Heart left ventricle (tissue), 16 donors: ENCODE measurements at regions not wholly inside any gene's neighbourhood (a gene's known extent, or its start where the extent isn't known, plus 50 kb on each side); places are given as distances from the start of the nearest gene placed in this dataset.

Experiments
- ATAC-seq, 4 donors: fragments of 200-7000 bp; cut with Tn5 transposase; one replicate each; pipeline ENCODE4 v1.9.1; 2020 to 2022; ENCODE audit warnings: moderate library complexity in 4 of 4, mild to moderate bottlenecking in 3 of 4, moderate number of reproducible peaks in 1 of 4
- DNase-seq, 5 donors: peaks; one replicate each; pipeline ENCODE4 v3.0.0-alpha.2; 2020
- H3K27ac ChIP-seq, 12 donors: fragments of 200-600 bp; sonication (generic) in 4 of 12; one replicate each; pipeline versions ENCODE4 v1.5.0 to v1.8.0; 2016 to 2022; ENCODE audit warnings: mild to moderate bottlenecking in 2 of 12
- H3K27me3 ChIP-seq, 9 donors: fragments of 200-600 bp; sonication (generic) in 2 of 9; one replicate each; pipeline versions ENCODE4 v1.5.1 to v1.8.0; 2016 to 2022; ENCODE audit warnings: mild to moderate bottlenecking in 3 of 9
- H3K36me3 ChIP-seq, 9 donors: fragments of 200-600 bp; sonication (generic) in 2 of 9; one replicate each; pipeline versions ENCODE4 v1.5.0 to v1.8.0; 2018 to 2022; ENCODE audit warnings: mild to moderate bottlenecking in 2 of 9
- H3K4me1 ChIP-seq, 12 donors: fragments of 200-600 bp; sonication (generic) in 4 of 12; one replicate each; pipeline versions ENCODE4 v1.5.0 to v1.8.0; 2016 to 2022; ENCODE audit warnings: mild to moderate bottlenecking in 3 of 12
- H3K4me3 ChIP-seq, 12 donors: fragments of 200-600 bp; sonication (generic) in 4 of 12; one replicate each; pipeline versions ENCODE4 v1.5.0 to v1.8.0; 2017 to 2022; ENCODE audit warnings: mild to moderate bottlenecking in 9 of 12, moderate library complexity in 4 of 12
- H3K9me3 ChIP-seq, 12 donors: fragments of 200-600 bp; sonication (generic) in 4 of 12; one replicate each; pipeline versions ENCODE4 v1.5.0 to v1.8.0; 2016 to 2022; ENCODE audit warnings: mild to moderate bottlenecking in 1 of 12
- CTCF ChIP-seq, 12 donors: fragments of 200-600 bp; sonication (generic) in 4 of 12; IDR thresholded peaks; one replicate each; pipeline versions ENCODE4 v1.5.0 to v1.8.0; 2018 to 2022; ENCODE audit warnings: antibody characterized with exemption in 12 of 12, mild to moderate bottlenecking in 5 of 12
- POLR2A ChIP-seq, 2 donors: fragments of 450-650 bp; IDR thresholded peaks; one replicate each; pipeline ENCODE4 v1.6.1; 2017; ENCODE audit warnings: antibody characterized with exemption in 2 of 2, mild to moderate bottlenecking in 2 of 2, moderate library complexity in 2 of 2
- WGBS, 4 donors: extraction: QIAGEN DNeasy Blood & Tissue Kit in 2 of 4; methylation state at CpG; one replicate each; pipeline versions ENCODE4 v1.1.5 to v1.1.7; 2013 to 2018; 5-methylcytosine and 5-hydroxymethylcytosine counted together
- intact Hi-C, 10 donors: fragments of 100-400 bp; cut with DNase I; formaldehyde crosslinking; loops; one replicate each; pipeline versions ENCODE4 v1.11.1 to v1.14.2; 2022
- donor health status: ischemic (EF 13 %, LVEDD 7.1; RV severe dilation, severe dysfunction).
- donor health status: healthy with polysubstance abuse.
- donor health status: DM: no; HTN: yes; CAD: no.
- donor health status: DM: no; HTN: no; CAD: no.
- donor health status: ischemic (EF 25% LVEDD 6.9; RV normal size, moderate dysfunction).
- donor health status: ischemic (EF 25% LVEDD 5.7; RV mildly dilated, moderate dysfunction).
- donor health status: healthy.
- donor health status: DM: yes; HTN: yes; CAD: no.
- donor health status: ischemic (EF 35%, LVEDD 5.7; RV mildly dilated, moderate dysfunction).
- donor health status: nonischemic (EF 11% LVEDD 7.7; RV severe dilation, severe dysfunction).
- donor health status: DM: yes; HTN: yes; CAD: no.
- donor health status: PGD.
- donor health status: ischemic (EF 29% LVEDD 5.4; RV normal size, mild dysfunction).
- donor health status: nonischemic (EF 23%, LVEDD 6.1; RV moderate dilation, normal function).

GRCh38 chr18:46283895-46284295 lies 179.7 kb downstream of the HAUS1 start:
- no peaks in the 10 kb centered on the region for H3K9me3 ChIP-seq

DNA sequence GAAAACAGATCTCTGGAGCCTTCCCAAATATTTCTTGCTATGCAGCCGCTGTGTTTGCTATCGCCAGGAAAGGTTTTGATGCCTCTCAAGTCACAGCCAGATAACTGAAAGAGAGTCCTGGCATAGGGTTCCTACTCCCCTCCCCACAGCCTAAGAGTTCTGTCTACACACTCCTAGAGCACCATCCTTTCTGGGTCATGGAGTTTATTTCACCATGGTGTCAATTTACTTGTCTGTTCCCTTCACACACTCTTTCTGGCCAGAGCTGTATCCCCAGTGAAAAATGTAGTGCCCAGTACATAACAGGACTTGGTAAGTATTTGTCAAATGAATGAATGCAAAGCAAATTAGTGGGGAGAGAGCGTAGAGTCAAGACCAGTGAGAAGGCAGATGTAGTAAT lies 185.3 kb downstream of the HAUS1 start:
- Histone ChIP-seq H3K4me1 (peaks cover 0 to 9% (median 0%) of the 10 kb centered on the region in 12 donors), H3K4me3 (no peak overlapping the region), H3K36me3 (no peaks in the 10 kb centered on the region), H3K9me3 (no peaks in the 10 kb centered on the region), H3K27me3 (no peaks in the 10 kb centered on the region), H3K27ac (no peak overlapping the region)
- no peak for DNase-seq
- TF ChIP-seq POLR2A (IDR thresholded peaks at IDR 0.05) (no peak), CTCF (IDR thresholded peaks at IDR 0.05) (no peak)
- intact Hi-C loops, result loop anchor here in 6 of 10 donors (10.0 kb wide), 4 partner anchors 125 to 365 kb away; partner anchors contain the start of gene LOXHD1 (in 2 of the 6)
- no peak for ATAC-seq
- WGBS, 4 donors, result 68 to 85% (median 81%) methylated on average over 3 of the region's 3 CpGs

More at GRCh38 chr18:46283895-46284295, 179.7 kb downstream of the HAUS1 start:
- Histone ChIP-seq H3K4me3 (no peak overlapping the region), H3K27me3 (no peaks in the 10 kb centered on the region), H3K4me1 (peaks cover 0 to 6% (median under 1%) of the 10 kb centered on the region in 12 donors), H3K27ac (no peak overlapping the region), H3K36me3 (no peaks in the 10 kb centered on the region)
- no peak for TF ChIP-seq CTCF (IDR thresholded peaks at IDR 0.05)
- no peak for TF ChIP-seq POLR2A (IDR thresholded peaks at IDR 0.05)
- DNase-seq (no peak), ATAC-seq (no peak)
- WGBS, 4 donors, result 46 to 60% (median 50%) methylated on average over 4 of the region's 4 CpGs
- intact Hi-C loops, result loop anchor here in 9 of 10 donors (2.0 to 10.0 kb wide), 12 partner anchors 131 to 375 kb away; partner anchors contain the start of gene LOXHD1 (in 5 of the 9)

DNA sequence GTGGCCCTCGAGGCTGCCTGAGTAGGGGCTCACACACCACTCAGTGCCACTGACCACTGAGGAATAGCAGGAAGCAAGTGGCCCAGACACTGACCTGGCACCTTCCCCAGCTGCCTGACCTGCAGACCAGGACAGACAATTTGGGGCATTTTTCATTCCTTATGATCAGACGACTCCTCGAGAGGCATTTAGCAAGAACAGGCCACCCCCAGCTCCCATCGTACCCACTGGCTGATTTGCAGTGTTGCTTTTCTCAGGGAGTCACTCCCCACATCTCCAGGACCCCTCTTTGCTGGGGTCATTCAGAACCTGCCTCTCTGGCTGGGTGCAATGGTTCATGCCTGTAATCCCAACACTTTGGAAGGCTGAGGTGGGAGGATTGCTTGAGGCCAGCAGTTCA lies 185.7 kb downstream of the HAUS1 start:
- H3K4me1 ChIP-seq, result peaks cover 0 to 9% (median 0%) of the 10 kb centered on the region in 12 donors
- no peak for ATAC-seq
- no peaks in the 10 kb centered on the region for H3K36me3 ChIP-seq
- intact Hi-C loops, result loop anchor here in 6 of 10 donors (10.0 kb wide), 4 partner anchors 125 to 365 kb away; partner anchors contain the start of gene LOXHD1 (in 2 of the 6)
- WGBS, 4 donors, result 83 to 91% (median 85%) methylated on average over 4 of the region's 4 CpGs
- H3K4me3 ChIP-seq, result no peak overlapping the region
- no peak overlapping the region for H3K27ac ChIP-seq
- no peak for DNase-seq
- no peaks in the 10 kb centered on the region for H3K9me3 ChIP-seq
- no peak for TF ChIP-seq POLR2A (IDR thresholded peaks at IDR 0.05)
- no peak for TF ChIP-seq CTCF (IDR thresholded peaks at IDR 0.05)
- no peaks in the 10 kb centered on the region for H3K27me3 ChIP-seq

GRCh38 chr18:46290440-46291020 lies 186.3 kb downstream of the HAUS1 start:
- 85 to 96% (median 89%) methylated on average over 9 of the region's 9 CpGs for WGBS, 4 donors
- Histone ChIP-seq H3K4me1 (peaks cover 0 to 9% (median 0%) of the 10 kb centered on the region in 12 donors), H3K36me3 (no peaks in the 10 kb centered on the region), H3K4me3 (no peak overlapping the region), H3K27me3 (no peaks in the 10 kb centered on the region), H3K27ac (no peak overlapping the region), H3K9me3 (no peaks in the 10 kb centered on the region)
- ATAC-seq, result no peak
- TF ChIP-seq CTCF (IDR thresholded peaks at IDR 0.05) (no peak), POLR2A (IDR thresholded peaks at IDR 0.05) (no peak)
- DNase-seq, result no peak
- intact Hi-C loops, result no loop called here
